OCI-LY1 (cell line): ENCODE measurements at regions not wholly inside any gene's neighbourhood (a gene's known extent, or its start where the extent isn't known, plus 50 kb on each side); places are given as distances from the start of the nearest gene placed in this dataset.

Experiments
- H2AFZ ChIP-seq: fragments of 200-600 bp; sonication (generic), shearing (Covaris generic); 2 replicates; pipeline ENCODE4 v1.6.0; 2014; ENCODE audit warnings: antibody characterized with exemption, mild to moderate bottlenecking, low read length
- H3F3A ChIP-seq: fragments of 200-600 bp; sonication (generic), shearing (Covaris generic); 2 replicates; pipeline ENCODE4 v1.6.0; 2014; ENCODE audit warnings: mild to moderate bottlenecking, antibody characterized with exemption, low read length, moderate library complexity; ENCODE audit not compliant: insufficient read depth
- H3K27ac ChIP-seq: fragments of 200-600 bp; sonication (generic); 2 replicates; pipeline ENCODE4 v1.5.1; 2014; ENCODE audit warnings: low read length, mixed run types, mild to moderate bottlenecking, low read depth; ENCODE audit not compliant: poor library complexity, severe bottlenecking
- H3K27me3 ChIP-seq: fragments of 200-600 bp; sonication (generic); 2 replicates; pipeline ENCODE4 v1.6.0; 2014; ENCODE audit warnings: antibody characterized with exemption, mild to moderate bottlenecking, low read length, moderate library complexity; ENCODE audit not compliant: insufficient read depth
- H3K36me3 ChIP-seq: fragments of 200-600 bp; sonication (generic); 2 replicates; pipeline ENCODE4 v1.6.1; 2014; ENCODE audit warnings: mild to moderate bottlenecking, antibody characterized with exemption, low read length, moderate library complexity, mixed read lengths; ENCODE audit not compliant: insufficient read depth
- H3K4me1 ChIP-seq: fragments of 200-600 bp; sonication (generic); 2 replicates; pipeline ENCODE4 v1.5.1; 2014; ENCODE audit warnings: mild to moderate bottlenecking, low read length, moderate library complexity; ENCODE audit not compliant: insufficient read depth, severe bottlenecking
- H3K4me2 ChIP-seq: fragments of 200-600 bp; sonication (generic), shearing (Covaris generic); 2 replicates; pipeline ENCODE4 v1.6.1; 2014; ENCODE audit warnings: low read length
- H3K4me3 ChIP-seq: fragments of 200-600 bp; sonication (generic); 2 replicates; pipeline ENCODE4 v1.5.1; 2014; ENCODE audit warnings: low read length, low read depth, mild to moderate bottlenecking, mixed read lengths; ENCODE audit not compliant: poor library complexity, severe bottlenecking
- H3K79me2 ChIP-seq: fragments of 200-600 bp; shearing (Covaris generic); 2 replicates; pipeline ENCODE4 v1.6.1; 2016; ENCODE audit warnings: mixed run types, low read length, mixed read lengths; ENCODE audit not compliant: insufficient read depth
- H3K9ac ChIP-seq: fragments of 200-600 bp; sonication (generic), shearing (Covaris generic); 2 replicates; pipeline ENCODE4 v1.6.1; 2014; ENCODE audit warnings: mild to moderate bottlenecking, low read length, mixed read lengths
- H3K9me2 ChIP-seq: fragments of 200-600 bp; sonication (generic), shearing (Covaris generic); 2 replicates; pipeline ENCODE4 v1.6.1; 2014; ENCODE audit warnings: low read depth, mild to moderate bottlenecking, low read length, mixed read lengths
- H3K9me3 ChIP-seq: fragments of 200-600 bp; shearing (Covaris generic); 2 replicates; pipeline ENCODE4 v1.6.1; 2014; ENCODE audit warnings: low read length, mixed read lengths
- H4K20me1 ChIP-seq: fragments of 200-600 bp; sonication (generic), shearing (Covaris generic); 2 replicates; pipeline ENCODE4 v1.6.0; 2016; ENCODE audit warnings: mild to moderate bottlenecking, low read length; ENCODE audit not compliant: insufficient read depth
- CTCF ChIP-seq: fragments of 200-600 bp; sonication (generic), shearing (Covaris generic); IDR thresholded peaks from 2 replicates; pipeline ENCODE4 v1.5.1; 2017; ENCODE audit warnings: mild to moderate bottlenecking, antibody characterized with exemption, low read length, moderate library complexity, mixed read lengths
- EZH2 ChIP-seq: fragments of 200-600 bp; sonication (generic), shearing (Covaris generic); IDR thresholded peaks from 2 replicates; pipeline ENCODE4 v1.8.0; 2017; ENCODE audit warnings: borderline replicate concordance, mixed run types, mild to moderate bottlenecking, antibody characterized with exemption, low read length, moderate library complexity, mixed read lengths

GRCh38 chr13:99866781-99867180, 104.8 kb downstream of the ZIC5 start:
- no peaks in the 10 kb centered on the region for H4K20me1 ChIP-seq
- H3K4me3 ChIP-seq = no peak overlapping the region
- H3K36me3 ChIP-seq = no peaks in the 10 kb centered on the region
- no peak overlapping the region for H3K27ac ChIP-seq
- no peak overlapping the region for H2AFZ ChIP-seq
- H3K9me3 ChIP-seq = no peaks in the 10 kb centered on the region
- no peak overlapping the region for H3K4me2 ChIP-seq
- no peaks in the 10 kb centered on the region for H3K4me1 ChIP-seq
- no peaks in the 10 kb centered on the region for H3K27me3 ChIP-seq
- no peaks in the 10 kb centered on the region for H3K79me2 ChIP-seq
- no peak overlapping the region for H3K9ac ChIP-seq
- H3K9me2 ChIP-seq = no peaks in the 10 kb centered on the region
- no peaks in the 10 kb centered on the region for H3F3A ChIP-seq
- no peak for TF ChIP-seq EZH2

DNA sequence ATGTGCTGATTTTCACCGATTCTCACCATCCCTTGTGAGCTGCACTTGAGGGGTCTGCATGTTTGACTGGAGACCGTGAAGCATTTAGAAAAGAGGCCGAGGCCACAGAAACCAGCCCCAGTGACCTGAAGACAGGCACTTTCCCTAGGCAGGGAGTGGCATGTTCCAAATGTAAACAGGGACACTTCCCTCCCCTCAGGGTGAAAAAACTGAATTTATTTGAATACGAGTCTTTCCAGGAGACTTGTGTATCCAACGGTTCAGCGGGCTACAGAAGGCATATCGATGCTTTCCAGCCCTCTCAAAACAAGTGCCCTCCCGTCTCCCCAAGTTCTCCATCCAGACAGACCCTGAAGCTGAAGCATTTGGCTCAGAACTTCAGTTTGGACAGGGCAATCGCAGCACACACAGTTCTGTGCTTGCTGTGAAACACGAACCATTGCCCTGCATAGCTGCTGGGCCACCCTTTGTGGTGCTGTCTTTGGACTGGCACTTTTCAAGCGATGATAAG, 106.1 kb downstream of the ZIC5 start:
- Histone ChIP-seq H3K4me1 (no peaks in the 10 kb centered on the region), H3K27me3 (no peaks in the 10 kb centered on the region), H2AFZ (no peak overlapping the region), H3K27ac (no peak overlapping the region), H3K36me3 (no peaks in the 10 kb centered on the region), H3K4me2 (no peak overlapping the region), H4K20me1 (no peaks in the 10 kb centered on the region), H3K4me3 (no peak overlapping the region), H3K9me2 (no peaks in the 10 kb centered on the region), H3K9me3 (no peaks in the 10 kb centered on the region), H3F3A (no peaks in the 10 kb centered on the region), H3K79me2 (no peaks in the 10 kb centered on the region), H3K9ac (no peak overlapping the region)
- TF ChIP-seq EZH2 (no peak), CTCF (no peak)

DNA sequence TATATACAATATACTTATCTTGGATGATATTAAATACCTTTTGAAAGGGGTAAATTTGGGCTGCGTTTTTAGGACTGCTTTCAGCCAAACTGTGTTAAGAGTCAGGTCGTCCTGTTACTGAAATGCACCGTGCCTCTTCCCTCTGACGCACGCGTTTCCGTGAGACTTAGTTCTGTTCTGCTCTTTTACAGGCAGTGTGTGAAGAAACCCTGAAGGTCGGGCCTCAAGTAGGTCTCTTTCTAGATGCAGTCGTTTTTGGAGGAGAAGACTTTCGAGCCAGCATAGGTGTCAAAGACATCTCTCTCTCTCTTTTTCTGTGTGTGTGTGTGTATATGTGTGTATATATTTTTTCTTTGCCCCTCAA, 107.0 kb downstream of the ZIC5 start:
- H3K79me2 ChIP-seq = no peaks in the 10 kb centered on the region
- no peaks in the 10 kb centered on the region for H3K4me1 ChIP-seq
- H3K27me3 ChIP-seq = no peaks in the 10 kb centered on the region
- no peak overlapping the region for H3K4me3 ChIP-seq
- H2AFZ ChIP-seq = no peak overlapping the region
- H3K36me3 ChIP-seq = no peaks in the 10 kb centered on the region
- H3K9me3 ChIP-seq = no peaks in the 10 kb centered on the region
- TF ChIP-seq CTCF = no peak
- no peak for TF ChIP-seq EZH2
- H3F3A ChIP-seq = no peaks in the 10 kb centered on the region
- no peaks in the 10 kb centered on the region for H3K9me2 ChIP-seq
- H4K20me1 ChIP-seq = no peaks in the 10 kb centered on the region
- H3K9ac ChIP-seq = no peak overlapping the region
- H3K27ac ChIP-seq = no peak overlapping the region
- H3K4me2 ChIP-seq = no peak overlapping the region
